Neural progenitor cell (in vitro differentiated cells): ENCODE measurements at regions not wholly inside any gene's neighbourhood (a gene's known extent, or its start where the extent isn't known, plus 50 kb on each side); places are given as distances from the start of the nearest gene placed in this dataset.

Experiments
- DNase-seq: peaks from one replicate; pipeline ENCODE4 v3.0.0-alpha.2; 2016; ENCODE audit warnings: low spot score
- H2AFZ ChIP-seq: fragments of 200-600 bp; sonication (generic); replicated peaks from 2 replicates; pipeline ENCODE4 v1.6.1; 2016; ENCODE audit warnings: antibody characterized with exemption
- H3F3A ChIP-seq: fragments of 200-600 bp; sonication (generic); 2 replicates; pipeline ENCODE4 v1.6.1; 2016; ENCODE audit warnings: antibody characterized with exemption, low read depth
- H3K27ac ChIP-seq: fragments of 200-600 bp; sonication (generic); 2 replicates; pipeline ENCODE4 v1.5.1; 2016; ENCODE audit warnings: mild to moderate bottlenecking
- H3K27me3 ChIP-seq: fragments of 200-600 bp; sonication (generic); 2 replicates; pipeline ENCODE4 v1.6.1; 2016; ENCODE audit warnings: mild to moderate bottlenecking, moderate library complexity
- H3K36me3 ChIP-seq: fragments of 200-600 bp; sonication (generic); 2 replicates; pipeline ENCODE4 v1.5.1; 2016
- H3K4me1 ChIP-seq: fragments of 200-600 bp; sonication (generic); 2 replicates; pipeline ENCODE4 v1.6.1; 2016; ENCODE audit warnings: mixed run types
- H3K4me2 ChIP-seq: fragments of 200-600 bp; sonication (generic); 2 replicates; pipeline ENCODE4 v1.6.1; 2016
- H3K4me3 ChIP-seq: fragments of 200-600 bp; sonication (generic); 2 replicates; pipeline ENCODE4 v1.5.1; 2016
- H3K79me2 ChIP-seq: fragments of 200-600 bp; sonication (generic); 2 replicates; pipeline ENCODE4 v1.6.1; 2016; ENCODE audit warnings: low read depth
- H3K9ac ChIP-seq: fragments of 200-600 bp; sonication (generic); 2 replicates; pipeline ENCODE4 v1.6.1; 2016
- H3K9me3 ChIP-seq: fragments of 200-600 bp; sonication (generic); 2 replicates; pipeline ENCODE4 v1.5.1; 2016; ENCODE audit warnings: low read depth
- H4K20me1 ChIP-seq: fragments of 200-600 bp; sonication (generic); 2 replicates; pipeline ENCODE4 v1.6.1; 2016; ENCODE audit warnings: low read depth
- H3K27ac Mint-ChIP-seq: 3 replicates; pipeline ENCODE4 v1.8.0; 2021; ENCODE audit warnings: mixed read lengths
- H3K27me3 Mint-ChIP-seq: 2 replicates; pipeline ENCODE4 v1.8.0; 2022; ENCODE audit warnings: low read depth, mild to moderate bottlenecking, inconsistent platforms, moderate library complexity, mixed read lengths; ENCODE audit not compliant: insufficient read depth
- H3K36me3 Mint-ChIP-seq: 3 replicates; pipeline ENCODE4 v1.8.0; 2021; ENCODE audit warnings: mixed read lengths
- H3K4me1 Mint-ChIP-seq: 3 replicates; pipeline ENCODE4 v1.8.0; 2021; ENCODE audit warnings: mixed read lengths
- H3K4me3 Mint-ChIP-seq: 3 replicates; pipeline ENCODE4 v1.8.0; 2021; ENCODE audit warnings: mild to moderate bottlenecking, moderate library complexity, mixed read lengths
- H3K9me3 Mint-ChIP-seq: 3 replicates; pipeline ENCODE4 v1.8.0; 2020; ENCODE audit warnings: mixed read lengths
- EZH2 ChIP-seq: fragments of 200-600 bp; sonication (generic); IDR thresholded peaks from 2 replicates; pipeline ENCODE4 v1.6.1; 2017; ENCODE audit warnings: antibody characterized with exemption, mild to moderate bottlenecking, moderate library complexity
- EZH2phosphoT487 ChIP-seq: fragments of 200-600 bp; sonication (generic); IDR thresholded peaks from 2 replicates; pipeline ENCODE4 v1.6.1; 2017; ENCODE audit warnings: antibody characterized with exemption
- TF ChIP-seq, protein P1 (sequence below): fragments of 200-600 bp; sonication (generic); IDR thresholded peaks from 2 replicates; pipeline ENCODE4 v1.5.1; 2017; ENCODE audit warnings: antibody characterized with exemption, mild to moderate bottlenecking

DNA sequence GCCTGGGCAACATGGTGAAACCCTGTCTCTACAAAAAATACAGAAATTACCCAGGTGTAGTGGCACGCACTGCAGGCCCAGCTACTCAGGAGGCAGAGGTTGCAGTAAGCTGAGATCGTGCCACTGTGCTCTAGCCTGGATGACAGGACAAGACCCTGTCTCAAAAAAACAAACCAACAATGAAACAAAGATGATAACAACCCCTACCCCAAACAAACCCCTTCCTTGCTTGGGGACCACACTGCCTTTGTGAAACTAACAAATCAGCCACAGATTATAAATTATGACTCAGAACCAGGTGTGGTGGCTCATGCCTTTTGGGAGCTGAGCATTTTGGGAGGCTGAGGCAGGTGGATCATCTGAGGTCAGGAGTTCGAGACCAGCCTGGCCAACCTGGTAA, 75.3 kb upstream of the RPH3AL start:
- no peaks in the 10 kb centered on the region for H3K36me3 ChIP-seq
- no peaks in the 10 kb centered on the region for H4K20me1 ChIP-seq
- peaks cover 10% of the 10 kb centered on the region for H3K4me1 Mint-ChIP-seq
- peak overlapping the region; percentile 73 for H3K4me2 ChIP-seq
- H3K27me3 ChIP-seq, result no peaks in the 10 kb centered on the region
- peak overlapping the region; percentile 32 for H3K4me3 ChIP-seq
- TF ChIP-seq, protein P1, sequence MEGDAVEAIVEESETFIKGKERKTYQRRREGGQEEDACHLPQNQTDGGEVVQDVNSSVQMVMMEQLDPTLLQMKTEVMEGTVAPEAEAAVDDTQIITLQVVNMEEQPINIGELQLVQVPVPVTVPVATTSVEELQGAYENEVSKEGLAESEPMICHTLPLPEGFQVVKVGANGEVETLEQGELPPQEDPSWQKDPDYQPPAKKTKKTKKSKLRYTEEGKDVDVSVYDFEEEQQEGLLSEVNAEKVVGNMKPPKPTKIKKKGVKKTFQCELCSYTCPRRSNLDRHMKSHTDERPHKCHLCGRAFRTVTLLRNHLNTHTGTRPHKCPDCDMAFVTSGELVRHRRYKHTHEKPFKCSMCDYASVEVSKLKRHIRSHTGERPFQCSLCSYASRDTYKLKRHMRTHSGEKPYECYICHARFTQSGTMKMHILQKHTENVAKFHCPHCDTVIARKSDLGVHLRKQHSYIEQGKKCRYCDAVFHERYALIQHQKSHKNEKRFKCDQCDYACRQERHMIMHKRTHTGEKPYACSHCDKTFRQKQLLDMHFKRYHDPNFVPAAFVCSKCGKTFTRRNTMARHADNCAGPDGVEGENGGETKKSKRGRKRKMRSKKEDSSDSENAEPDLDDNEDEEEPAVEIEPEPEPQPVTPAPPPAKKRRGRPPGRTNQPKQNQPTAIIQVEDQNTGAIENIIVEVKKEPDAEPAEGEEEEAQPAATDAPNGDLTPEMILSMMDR, result no peak
- no peak for TF ChIP-seq EZH2
- TF ChIP-seq EZH2phosphoT487, result no peak
- H3K9me3 Mint-ChIP-seq, result peaks cover 6% of the 10 kb centered on the region
- H3K9ac ChIP-seq, result no peak overlapping the region
- H3K4me1 ChIP-seq, result peaks cover 24% of the 10 kb centered on the region
- peak overlapping the region; percentile 83 for H3K27ac ChIP-seq
- H3K79me2 ChIP-seq, result no peaks in the 10 kb centered on the region
- DNase-seq, result no peak
- H3F3A ChIP-seq, result peaks cover 37% of the 10 kb centered on the region
- peaks cover 2% of the 10 kb centered on the region for H3K27me3 Mint-ChIP-seq
- no peak overlapping the region for H3K27ac Mint-ChIP-seq
- peaks cover 2% of the 10 kb centered on the region for H3K36me3 Mint-ChIP-seq
- H3K4me3 Mint-ChIP-seq, result no peak overlapping the region
- H3K9me3 ChIP-seq, result peaks cover 11% of the 10 kb centered on the region
- no peak overlapping the region for H2AFZ ChIP-seq

DNA sequence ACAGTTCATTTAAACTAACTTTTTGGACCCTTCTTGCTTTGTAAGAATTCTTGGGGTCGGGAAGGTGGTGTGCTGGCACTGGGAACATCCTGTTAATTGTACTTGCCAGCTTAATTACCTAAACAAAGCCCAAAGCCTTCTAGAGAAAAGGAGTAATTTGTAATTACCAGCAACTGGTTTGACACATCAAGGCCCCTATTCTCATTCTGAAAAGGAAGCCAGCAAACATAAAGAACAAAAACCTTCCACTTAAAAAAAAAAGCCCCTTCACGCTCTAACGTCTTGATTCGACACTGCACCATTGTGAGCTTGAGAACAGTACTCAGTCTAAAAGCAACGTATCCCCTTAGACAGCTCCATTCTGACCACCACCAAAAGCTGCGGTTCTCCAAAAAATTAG, 74.7 kb upstream of the RPH3AL start:
- Histone ChIP-seq H3K9ac (no peak overlapping the region), H3K36me3 (no peaks in the 10 kb centered on the region), H3K79me2 (no peaks in the 10 kb centered on the region), H2AFZ (no peak overlapping the region), H4K20me1 (no peaks in the 10 kb centered on the region), H3K9me3 (peaks cover 11% of the 10 kb centered on the region), H3K4me1 (peaks cover 28% of the 10 kb centered on the region), H3K4me3 (peak overlapping the region; percentile 32), H3K27ac (peak overlapping the region; percentile 83), H3F3A (peaks cover 39% of the 10 kb centered on the region), H3K27me3 (no peaks in the 10 kb centered on the region), H3K4me2 (peak overlapping the region; percentile 73)
- TF ChIP-seq, protein P1, result no peak
- TF ChIP-seq EZH2, result no peak
- no peak for TF ChIP-seq EZH2phosphoT487
- peaks cover 6% of the 10 kb centered on the region for H3K9me3 Mint-ChIP-seq
- peaks cover 2% of the 10 kb centered on the region for H3K27me3 Mint-ChIP-seq
- H3K4me3 Mint-ChIP-seq, result no peak overlapping the region
- peak; percentile 67 for DNase-seq
- H3K4me1 Mint-ChIP-seq, result peaks cover 13% of the 10 kb centered on the region
- H3K27ac Mint-ChIP-seq, result no peak overlapping the region
- peaks cover 2% of the 10 kb centered on the region for H3K36me3 Mint-ChIP-seq

DNA sequence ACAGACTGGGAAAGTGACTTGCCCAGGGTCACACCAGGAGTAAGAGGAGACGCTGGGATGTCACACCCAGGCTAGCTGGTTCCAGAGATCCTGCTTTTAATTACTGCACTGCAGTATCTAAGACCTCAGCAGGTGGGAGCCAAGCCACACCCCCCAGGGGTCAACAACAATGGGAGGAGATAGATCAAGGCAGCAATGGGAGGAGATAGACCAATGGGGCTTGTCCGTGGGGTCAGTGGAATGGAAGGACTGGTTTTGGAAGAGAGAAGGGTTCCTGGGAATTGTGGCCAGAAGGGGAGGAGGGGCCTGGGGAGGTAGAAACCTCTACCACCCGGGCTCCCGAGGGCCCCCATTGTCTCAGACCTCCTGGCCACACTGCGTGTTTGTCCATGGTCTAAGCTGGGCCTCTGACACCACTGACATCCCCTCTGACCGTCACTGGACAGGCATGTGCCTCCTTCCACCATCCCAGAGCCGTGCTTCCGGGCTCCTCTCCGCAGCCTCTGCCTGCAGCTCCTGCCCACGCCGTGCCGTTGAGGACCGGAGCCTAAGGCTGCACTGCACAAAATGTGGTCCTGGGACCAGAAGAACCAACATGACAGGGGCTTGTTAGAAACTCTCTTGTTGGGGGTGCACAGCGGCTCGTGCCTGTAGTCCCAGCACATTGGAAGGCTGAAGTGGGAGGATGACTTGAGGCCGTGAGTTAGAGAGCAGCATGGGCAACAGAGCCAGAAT, 69.8 kb upstream of the RPH3AL start:
- H3K27ac Mint-ChIP-seq, result no peak overlapping the region
- Histone ChIP-seq H3K79me2 (no peaks in the 10 kb centered on the region), H3K27me3 (no peaks in the 10 kb centered on the region), H3K4me2 (no peak overlapping the region), H3K27ac (no peak overlapping the region), H2AFZ (no peak overlapping the region), H4K20me1 (no peaks in the 10 kb centered on the region), H3K9me3 (no peaks in the 10 kb centered on the region), H3F3A (peaks cover 25% of the 10 kb centered on the region), H3K9ac (no peak overlapping the region), H3K4me1 (peaks cover 22% of the 10 kb centered on the region), H3K4me3 (no peak overlapping the region), H3K36me3 (no peaks in the 10 kb centered on the region)
- H3K4me1 Mint-ChIP-seq, result peaks cover 15% of the 10 kb centered on the region
- no peaks in the 10 kb centered on the region for H3K9me3 Mint-ChIP-seq
- TF ChIP-seq, protein P1, result no peak
- TF ChIP-seq EZH2, result no peak
- TF ChIP-seq EZH2phosphoT487, result no peak
- H3K36me3 Mint-ChIP-seq, result peaks cover 3% of the 10 kb centered on the region
- H3K4me3 Mint-ChIP-seq, result no peak overlapping the region
- H3K27me3 Mint-ChIP-seq, result peaks cover 5% of the 10 kb centered on the region
- DNase-seq, result peak; percentile 28
